Activated gamma-delta T cell treated with anti-CD3 and anti-CD28 coated beads, Interleukin-2, amount 50 U/mL, for 16 hours (primary cell): ENCODE measurements at regions not wholly inside any gene's neighbourhood (a gene's known extent, or its start where the extent isn't known, plus 50 kb on each side); places are given as distances from the start of the nearest gene placed in this dataset.

Experiments
- DNase-seq: peaks from one replicate; pipeline ENCODE4 v3.0.0-alpha.2; 2020; ENCODE audit warnings: low read depth

DNA sequence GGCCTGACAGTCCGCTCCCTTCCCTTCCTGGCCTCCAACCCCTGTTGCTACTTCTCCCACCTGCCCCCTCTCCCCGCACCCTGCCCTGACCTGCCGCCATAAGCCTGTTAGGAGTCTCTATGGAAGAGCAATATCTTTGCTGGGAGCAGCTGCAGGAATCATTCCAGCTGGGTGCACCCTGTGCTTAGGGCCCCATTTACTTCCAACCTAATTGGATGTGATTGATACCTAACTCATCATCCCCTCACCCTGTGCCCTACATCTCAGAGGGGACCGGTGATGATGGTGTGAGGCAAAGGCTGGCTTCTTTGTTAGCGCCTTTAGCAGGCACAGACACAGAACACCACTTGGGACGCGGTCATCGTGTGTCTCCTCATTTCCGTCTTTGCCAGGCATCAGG lies 80.0 kb upstream of the FAM180A start:
- DNase-seq, result no peak

DNA sequence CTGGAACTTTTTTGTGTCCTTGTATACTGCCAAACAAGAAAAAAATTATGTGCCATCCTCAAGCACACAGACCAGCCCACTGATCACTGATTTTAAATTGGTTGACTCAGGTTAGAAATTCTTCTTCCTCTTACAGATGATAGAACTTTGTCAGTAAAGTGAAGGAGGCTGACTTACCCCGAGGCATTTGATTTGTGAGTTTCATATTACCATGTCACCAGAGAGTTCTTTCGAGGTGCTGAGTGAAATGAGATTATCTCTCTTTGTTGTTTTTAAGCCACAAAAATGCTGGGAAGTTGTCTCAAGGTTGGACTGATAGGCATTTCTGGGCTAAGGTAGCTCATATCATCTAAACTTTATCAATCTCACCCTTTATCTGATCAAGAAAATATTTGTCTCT lies 78.8 kb upstream of the FAM180A start:
- DNase-seq, result no peak

DNA sequence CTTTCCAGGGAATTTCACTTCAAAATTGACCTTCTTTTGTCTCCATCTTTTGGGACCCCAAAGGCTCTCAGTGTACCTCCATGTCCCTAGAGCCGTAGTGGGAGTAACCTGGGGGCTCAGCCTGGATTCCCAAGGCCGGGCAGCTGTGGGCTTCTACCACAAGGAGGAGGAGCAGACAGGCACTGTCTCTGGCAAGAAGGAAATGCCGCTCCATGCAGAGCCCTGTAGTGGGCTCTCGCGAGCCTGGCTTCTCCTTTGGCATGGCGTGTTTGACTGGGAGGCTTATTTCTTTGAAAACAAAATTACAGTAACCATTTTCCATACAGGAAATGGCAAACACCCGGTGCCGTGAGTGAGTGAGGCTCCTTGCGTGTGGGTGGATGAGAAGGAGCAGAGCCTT lies 76.8 kb upstream of the FAM180A start:
- no peak for DNase-seq

DNA sequence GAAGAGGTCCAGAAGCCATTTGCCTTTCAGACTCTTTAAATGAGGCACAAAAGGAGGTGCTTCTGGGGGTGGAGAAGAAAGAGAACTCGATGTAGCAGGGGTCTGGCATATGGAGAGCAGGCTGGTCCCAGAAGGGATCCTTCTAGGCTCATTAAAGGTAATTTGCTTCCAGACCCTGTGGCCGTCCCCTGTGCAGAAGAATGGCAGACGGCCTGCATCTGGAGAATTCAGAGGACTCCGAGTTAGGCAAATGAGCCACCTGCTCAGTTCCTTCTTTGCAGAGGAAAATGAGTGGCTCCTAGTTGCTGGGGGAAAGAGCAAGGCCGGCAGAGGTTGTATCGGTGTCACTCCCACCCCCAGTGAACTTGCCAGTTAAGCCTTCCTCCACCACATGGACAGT lies 73.8 kb upstream of the FAM180A start:
- no peak for DNase-seq

DNA sequence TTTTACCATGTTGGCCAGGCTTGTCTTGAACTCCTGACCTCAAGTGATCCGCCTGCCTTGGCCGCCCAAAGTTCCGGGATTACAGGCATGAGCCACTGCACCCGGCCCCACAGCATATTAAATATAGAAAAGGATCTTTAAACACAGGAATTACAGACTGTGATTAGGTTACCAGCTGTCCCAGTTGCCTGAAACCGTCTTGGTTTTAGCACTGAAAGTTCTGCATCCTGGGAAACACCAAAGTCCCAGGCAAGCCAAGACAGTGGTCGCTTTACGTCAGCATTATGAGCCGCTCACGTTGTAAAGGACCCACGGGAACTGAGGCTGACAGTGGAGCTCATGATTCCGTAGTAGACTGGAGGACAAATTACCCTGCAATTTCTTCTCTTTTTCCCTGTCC lies 69.0 kb upstream of the FAM180A start:
- DNase-seq, result no peak

DNA sequence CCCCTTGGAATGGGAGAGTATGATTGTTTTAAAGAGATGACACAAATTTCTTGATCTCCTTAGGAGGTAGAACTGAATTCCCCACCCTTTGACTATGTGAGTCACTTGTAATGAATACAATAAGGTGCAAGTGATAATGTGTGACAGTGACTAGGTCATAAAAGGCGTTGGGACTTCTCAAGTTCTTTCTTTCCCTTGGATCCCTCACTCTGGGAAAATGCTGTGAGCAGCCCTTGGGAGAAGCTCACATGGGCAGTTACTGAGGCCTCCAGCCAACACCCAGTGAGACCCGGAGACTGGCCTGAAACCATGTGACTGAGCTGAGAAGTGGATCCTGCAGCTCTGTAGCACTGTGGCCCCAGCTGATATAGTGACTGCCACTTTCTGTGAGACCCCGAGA lies 66.4 kb upstream of the FAM180A start:
- no peak for DNase-seq

DNA sequence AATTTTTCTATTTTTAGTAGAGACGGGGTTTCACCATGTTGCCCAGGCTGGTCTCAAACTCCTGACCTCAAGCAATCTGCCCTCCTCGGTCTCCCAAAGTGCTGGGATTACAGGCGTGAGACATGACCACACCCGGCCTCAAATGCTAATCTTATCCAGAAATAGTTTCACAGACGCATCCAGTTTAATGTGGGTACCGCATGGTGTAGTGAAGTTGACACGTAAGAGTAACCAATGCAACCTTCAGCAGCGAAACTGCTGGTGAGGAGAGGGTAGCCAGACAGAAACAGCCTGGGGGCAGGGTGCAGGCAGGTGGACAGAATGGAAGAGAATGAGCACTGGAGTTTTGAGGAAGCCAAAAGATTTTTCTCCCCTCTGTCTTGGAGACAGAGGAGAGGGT lies 63.5 kb upstream of the FAM180A start:
- no peak for DNase-seq

DNA sequence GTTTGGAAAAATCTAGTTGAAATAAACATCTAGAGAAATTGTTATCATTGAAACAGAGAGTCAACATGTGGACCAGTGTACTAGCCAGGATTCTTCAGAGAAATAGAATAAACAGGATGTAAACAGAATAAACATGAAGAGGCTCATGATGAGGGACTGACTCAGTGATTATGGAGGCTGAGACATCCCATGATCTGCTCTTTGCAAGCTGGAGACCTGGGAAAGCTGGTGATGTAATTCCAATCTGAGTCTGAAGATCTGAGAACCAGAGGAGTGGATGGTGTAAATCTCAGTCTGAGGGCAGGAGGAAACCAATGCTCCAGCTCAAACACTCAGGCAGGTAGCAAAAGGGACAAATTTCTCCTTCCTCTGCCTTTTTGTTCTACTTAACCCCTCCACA lies 62.9 kb upstream of the FAM180A start:
- DNase-seq, result no peak

DNA sequence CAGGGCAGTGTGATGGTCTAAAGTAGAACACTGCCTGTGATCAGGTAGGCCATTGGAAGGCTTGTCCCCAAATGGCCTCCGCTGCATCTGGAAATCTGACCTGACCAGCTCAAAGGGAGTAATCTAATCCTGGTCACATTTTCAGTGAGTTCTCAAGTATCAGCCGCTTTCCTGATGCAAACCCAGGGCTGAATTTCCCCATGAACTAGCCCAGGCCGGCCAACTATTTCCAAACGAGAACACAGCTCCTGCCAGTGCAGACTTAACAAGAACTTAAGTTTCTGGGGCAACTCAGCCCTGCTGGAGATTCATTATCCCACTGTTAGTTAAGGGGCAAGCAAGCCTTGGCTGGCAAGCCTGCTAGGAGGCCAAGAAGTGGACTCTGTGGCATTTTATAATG lies 59.6 kb upstream of the FAM180A start:
- no peak for DNase-seq

DNA sequence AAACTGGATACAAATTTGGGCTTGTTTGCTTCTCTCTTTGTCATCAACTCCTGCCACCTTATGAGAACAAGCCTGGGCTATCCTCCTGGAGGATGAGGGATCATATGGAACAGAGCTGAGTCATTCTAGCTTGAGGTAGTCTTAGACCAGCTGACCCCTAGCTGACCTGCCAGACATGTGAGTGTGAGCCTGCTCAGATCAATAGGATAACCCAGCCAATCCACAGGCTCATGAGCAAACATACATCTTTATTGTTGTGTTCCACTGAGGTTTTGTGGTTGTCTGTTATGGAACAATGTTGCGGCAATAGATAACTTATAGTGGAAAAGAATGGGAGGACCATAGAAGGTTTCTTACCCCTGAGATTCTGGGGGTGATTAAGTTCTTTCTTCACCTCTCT lies 54.5 kb upstream of the FAM180A start:
- no peak for DNase-seq

DNA sequence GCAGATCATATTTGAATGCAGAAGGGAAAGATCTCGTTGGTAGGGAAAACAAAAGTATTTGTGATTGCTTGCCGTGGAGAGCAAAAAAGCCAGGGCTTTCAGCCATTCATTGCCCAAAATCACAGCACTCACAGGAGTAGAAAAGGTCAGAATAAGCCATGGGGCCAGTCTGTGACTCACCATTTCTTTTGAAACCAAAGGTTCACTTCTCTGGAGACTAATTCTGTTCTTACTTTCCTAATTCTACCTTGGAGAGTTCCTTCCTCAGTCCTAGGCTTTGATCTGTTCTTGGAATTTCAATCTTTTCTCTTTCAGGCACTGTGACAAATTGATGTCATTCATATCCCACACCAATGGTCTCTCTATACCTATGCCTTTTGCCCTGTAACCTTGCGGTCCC lies 54.1 kb upstream of the FAM180A start:
- DNase-seq, result no peak

DNA sequence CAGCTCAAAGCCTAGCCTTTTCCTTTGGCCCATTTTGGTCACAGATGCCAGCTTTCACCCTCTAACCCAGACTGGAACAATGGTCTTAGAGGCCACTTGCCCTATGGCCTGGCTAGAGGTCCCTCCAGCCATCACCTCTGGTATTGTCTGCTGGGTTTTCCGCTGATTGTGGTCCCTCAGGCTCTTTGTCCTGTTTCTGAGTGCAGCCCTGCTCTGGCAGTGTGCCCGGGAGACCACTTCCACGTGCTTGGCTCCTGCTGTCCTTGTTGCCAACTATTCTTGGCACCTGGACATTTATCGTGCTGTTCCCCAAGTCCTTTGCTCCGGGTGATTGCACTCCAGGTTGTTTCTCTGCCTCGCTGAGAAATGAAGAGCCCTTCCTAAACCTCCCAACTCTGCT lies 53.3 kb upstream of the FAM180A start:
- DNase-seq, result no peak

DNA sequence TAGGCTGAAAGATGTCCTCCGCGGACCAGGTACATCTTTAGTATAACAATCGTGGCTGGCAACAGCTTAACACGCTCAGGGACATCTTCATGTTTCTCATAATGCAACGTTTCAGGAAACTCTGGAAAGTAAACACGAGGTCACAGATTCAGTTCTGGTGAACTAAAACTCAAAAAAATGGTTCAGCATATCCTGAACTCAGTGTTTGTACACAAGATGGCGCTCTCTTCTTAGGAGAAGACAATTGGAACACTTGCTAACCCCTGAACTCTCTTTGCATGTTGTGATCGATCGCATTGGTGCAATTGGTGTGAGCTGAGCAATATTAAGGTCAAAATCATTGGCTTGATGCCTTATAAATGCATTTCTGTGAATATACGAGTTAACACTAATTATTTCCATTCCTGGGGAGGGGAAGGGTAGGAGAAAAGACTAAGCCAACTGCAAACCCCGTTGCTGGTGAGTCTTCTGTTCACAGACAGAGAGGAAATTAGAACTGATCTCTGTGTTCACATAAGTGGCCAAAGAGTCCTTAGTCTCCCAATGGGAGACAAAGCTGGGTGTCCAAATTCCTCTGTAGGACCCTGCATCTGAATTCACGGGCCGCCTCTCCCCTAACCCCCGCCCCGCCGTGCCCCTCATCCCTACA lies 52.6 kb upstream of the FAM180A start:
- peak; percentile 5 for DNase-seq

DNA sequence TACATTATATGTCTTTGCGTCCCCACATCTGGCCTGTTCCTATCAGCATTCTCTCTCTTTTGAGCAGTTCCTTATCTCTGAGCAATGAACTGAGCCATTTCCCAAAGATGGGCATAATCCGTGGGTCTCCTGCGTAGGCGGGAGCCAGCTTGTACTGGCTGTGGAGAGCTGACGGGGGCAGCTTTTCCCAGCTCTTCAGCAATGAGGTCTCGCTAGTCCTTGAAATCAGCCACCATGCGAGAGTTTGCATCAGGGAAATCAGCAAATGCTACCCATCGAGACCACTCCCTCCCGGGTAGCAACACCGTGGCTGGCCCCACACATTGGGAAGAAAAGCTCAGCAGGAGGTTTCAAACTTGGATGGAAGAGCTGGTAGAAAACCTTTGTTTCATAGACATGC lies 51.9 kb upstream of the FAM180A start:
- no peak for DNase-seq

DNA sequence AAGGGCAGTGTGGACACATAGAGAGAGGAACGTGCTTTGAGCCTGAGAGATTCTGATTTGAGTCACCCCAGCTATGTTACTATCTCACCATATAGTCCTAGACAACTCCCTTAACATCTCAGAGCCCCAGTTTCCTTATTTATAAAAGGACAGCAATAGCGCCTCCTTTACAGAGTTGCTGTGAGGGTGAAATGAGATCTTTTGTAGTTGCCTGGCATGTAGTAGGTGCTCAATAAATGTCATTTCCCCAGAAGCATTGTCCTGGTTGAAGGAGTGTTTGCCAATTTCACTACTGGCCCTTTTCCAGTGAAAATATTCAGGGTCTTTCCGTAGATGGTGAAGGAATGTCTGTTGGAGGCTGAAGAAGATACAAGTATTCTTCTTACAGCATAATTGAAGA lies 51.3 kb upstream of the FAM180A start:
- no peak for DNase-seq
